Astrocyte of the spinal cord (primary cell): ENCODE measurements at regions not wholly inside any gene's neighbourhood (a gene's known extent, or its start where the extent isn't known, plus 50 kb on each side); places are given as distances from the start of the nearest gene placed in this dataset.
"Not testable (repeated sequence)": the region's sequence is repeated elsewhere in the genome, so short reads cannot be mapped to it uniquely, and the experiment has no call there.

Experiments
- DNase-seq: peaks from one replicate; pipeline ENCODE4 v3.0.0; 2011; ENCODE audit warnings: low read depth, low spot score
- H3K4me3 ChIP-seq: 2 replicates; pipeline ENCODE4 v1.5.1; 2011; ENCODE audit warnings: low read depth, mild to moderate bottlenecking, low read length, moderate library complexity
- in situ Hi-C: cut with HindIII; loops from 2 replicates; pipeline ENCODE4 v1.10.0; 2017; ENCODE audit warnings: low sequenced_read_pairs
- TF ChIP-seq, protein P1 (sequence below): IDR thresholded peaks from 2 replicates; pipeline ENCODE4 v1.5.1; 2012; ENCODE audit warnings: low read depth, mild to moderate bottlenecking, low read length, inconsistent platforms

DNA sequence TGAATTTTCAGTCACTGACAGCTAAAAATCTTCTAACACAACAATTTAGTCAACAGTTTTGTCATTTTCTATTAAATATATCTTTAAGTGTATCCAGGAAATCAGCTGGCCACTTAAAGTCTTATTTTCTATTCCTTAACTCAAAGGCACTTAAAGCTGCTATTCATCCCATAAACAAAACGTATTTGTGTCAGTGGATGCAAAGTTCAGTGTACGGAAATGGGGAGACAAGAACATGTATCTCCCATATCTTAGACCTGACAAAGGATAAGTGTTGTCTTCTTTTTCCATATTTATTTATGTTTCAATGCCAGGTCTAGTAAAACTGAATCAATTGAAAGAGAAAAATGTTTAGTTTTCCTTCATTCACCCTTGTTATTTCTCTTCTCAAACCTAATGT, 409.8 kb upstream of the KLHL1 start:
- in situ Hi-C loops = no loop called here
- no peak for DNase-seq
- H3K4me3 ChIP-seq = no peak overlapping the region
- TF ChIP-seq, protein P1, sequence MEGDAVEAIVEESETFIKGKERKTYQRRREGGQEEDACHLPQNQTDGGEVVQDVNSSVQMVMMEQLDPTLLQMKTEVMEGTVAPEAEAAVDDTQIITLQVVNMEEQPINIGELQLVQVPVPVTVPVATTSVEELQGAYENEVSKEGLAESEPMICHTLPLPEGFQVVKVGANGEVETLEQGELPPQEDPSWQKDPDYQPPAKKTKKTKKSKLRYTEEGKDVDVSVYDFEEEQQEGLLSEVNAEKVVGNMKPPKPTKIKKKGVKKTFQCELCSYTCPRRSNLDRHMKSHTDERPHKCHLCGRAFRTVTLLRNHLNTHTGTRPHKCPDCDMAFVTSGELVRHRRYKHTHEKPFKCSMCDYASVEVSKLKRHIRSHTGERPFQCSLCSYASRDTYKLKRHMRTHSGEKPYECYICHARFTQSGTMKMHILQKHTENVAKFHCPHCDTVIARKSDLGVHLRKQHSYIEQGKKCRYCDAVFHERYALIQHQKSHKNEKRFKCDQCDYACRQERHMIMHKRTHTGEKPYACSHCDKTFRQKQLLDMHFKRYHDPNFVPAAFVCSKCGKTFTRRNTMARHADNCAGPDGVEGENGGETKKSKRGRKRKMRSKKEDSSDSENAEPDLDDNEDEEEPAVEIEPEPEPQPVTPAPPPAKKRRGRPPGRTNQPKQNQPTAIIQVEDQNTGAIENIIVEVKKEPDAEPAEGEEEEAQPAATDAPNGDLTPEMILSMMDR = no peak

DNA sequence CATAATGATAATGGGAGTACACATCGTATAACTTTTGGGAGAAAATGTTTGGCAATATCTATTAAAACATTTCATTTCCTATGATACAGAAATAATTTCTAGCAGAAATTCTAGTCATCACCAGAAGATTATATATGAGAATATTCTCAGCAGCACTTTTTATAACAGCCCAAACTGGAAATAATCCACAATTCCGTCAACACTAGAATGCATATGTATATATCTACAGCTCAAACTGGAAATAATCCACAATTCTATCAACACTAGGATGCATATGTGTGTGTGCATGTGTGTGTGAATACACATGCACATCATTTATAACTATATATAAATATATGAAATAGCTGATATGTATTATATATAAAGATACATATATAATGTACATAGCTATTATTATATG, 408.0 kb upstream of the KLHL1 start:
- in situ Hi-C loops = no loop called here
- TF ChIP-seq, protein P1 = no peak
- no peak for DNase-seq
- H3K4me3 ChIP-seq = no peak overlapping the region

DNA sequence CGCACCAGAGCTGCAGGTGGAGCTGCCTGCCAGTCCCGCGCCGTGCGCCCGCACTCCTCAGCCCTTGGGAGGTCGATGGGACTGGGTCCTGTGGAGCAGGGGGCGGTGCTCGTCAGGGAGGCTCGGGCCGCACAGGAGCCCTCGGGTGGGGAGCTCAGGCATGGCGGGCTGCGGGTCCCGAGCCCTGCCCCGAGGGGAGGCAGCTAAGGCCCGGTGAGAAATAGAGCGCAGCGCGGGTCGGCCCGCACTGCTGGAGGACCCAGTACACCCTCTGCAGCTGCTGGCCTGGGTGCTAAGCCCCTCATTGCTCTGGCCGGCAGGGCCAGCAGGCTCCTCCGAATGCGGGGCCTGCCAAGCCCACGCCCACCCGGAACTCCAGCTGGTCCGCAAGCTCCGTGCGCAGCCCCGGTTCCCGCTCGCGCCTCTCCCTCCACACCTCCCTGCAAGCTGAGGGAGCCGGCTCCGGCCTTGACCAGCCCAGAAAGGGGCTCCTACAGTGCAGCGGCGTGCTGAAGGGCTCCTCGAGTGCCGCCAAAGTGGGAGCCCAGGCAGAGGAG, 403.7 kb upstream of the KLHL1 start:
- DNase-seq, H3K4me3 ChIP-seq, in situ Hi-C loops: not testable (repeated sequence)

DNA sequence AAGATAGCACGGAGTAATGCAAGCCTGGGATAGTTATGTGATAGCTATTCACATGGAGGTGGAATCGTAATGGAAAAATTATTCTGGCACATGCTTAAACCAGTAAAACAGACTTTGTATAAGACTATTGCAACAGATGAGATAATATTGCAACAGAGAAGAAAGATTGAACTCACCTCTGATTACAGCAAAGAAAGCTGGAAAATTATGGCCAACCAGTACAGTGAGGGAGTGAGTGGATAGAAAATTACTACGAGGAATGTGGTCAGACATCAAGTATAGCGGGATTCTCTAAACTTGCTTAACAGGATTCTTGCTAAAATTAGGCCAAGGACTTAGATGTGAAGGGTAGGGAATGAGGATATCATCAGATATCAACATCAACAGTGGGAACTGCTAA, 397.6 kb upstream of the KLHL1 start:
- in situ Hi-C loops = no loop called here

DNA sequence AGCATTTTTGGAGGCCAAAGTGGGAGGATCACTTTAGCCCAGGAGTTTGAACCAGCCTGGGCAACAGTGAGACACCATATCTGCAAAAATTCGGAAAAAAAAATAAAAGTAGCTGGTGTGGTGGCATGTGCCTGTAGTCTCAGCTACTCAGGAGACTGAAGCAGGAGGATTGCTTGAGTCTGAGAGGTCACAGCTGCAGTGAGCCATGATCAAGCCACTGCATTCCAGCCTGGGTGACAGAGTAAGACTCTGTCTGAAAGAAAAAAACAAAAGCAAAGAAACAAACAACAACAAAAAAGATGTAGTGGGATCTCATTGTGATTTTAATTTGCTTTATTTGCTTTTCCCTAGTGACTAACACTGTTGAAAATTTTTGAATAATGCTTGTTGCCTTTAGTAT, 394.7 kb upstream of the KLHL1 start:
- H3K4me3 ChIP-seq = no peak overlapping the region
- in situ Hi-C loops = no loop called here
- TF ChIP-seq, protein P1 = no peak

More for the DNA sequence above, 397.6 kb upstream of the KLHL1 start:
- no peak overlapping the region for H3K4me3 ChIP-seq
- DNase-seq = no peak
- TF ChIP-seq, protein P1 = no peak

DNA sequence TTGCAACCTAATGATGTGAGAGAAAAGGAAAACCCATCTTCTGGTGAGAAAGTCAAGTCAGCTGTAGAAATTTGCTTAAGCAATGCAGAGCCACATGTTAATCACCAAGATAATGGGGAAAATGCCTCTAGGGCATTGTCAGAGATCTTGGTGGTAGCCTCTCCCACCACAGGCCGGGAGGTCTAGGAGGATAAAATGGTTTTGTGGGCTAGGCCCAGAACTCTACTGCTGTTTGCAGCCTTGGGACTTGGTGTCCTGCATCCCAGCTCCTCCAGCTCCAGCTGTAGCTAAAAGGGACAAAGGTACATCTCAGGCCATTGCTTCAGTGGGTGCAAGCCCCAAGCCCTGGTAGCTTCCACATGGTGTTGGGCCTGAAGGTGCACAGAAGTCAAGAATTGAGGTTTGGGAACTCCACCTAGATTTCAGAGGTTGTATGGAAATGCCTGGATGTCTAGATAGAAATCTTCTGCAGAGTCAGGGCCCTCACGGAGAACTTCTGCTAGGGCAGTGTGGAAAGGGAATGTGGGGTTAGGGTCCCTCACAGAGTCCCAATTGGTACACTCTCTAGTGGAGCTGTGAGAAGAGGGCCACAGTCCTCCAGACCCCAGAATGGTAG, 382.2 kb upstream of the KLHL1 start:
- H3K4me3 ChIP-seq = no peak overlapping the region
- DNase-seq = no peak
- TF ChIP-seq, protein P1 = no peak
- in situ Hi-C loops = no loop called here

More for the DNA sequence above, 394.7 kb upstream of the KLHL1 start:
- DNase-seq = no peak

DNA sequence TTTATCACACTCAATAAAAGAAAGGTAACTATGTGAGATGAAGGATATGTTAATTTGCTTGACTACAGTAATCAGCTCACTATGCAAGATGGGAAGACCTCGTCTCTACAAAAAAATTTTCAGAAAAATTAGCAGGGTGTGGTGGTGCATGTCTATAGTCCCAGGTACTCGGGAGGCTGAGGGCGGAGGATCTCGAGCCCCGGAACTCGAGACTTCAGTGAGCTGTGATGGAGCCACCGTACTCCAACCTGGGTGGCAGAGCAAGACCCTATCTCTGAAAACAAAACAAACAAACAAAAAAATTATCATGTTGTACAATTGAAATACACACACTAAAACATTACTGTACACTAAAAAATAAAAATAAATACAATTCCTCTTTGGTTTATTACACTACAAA, 376.7 kb upstream of the KLHL1 start:
- DNase-seq = no peak
- TF ChIP-seq, protein P1 = no peak
- H3K4me3 ChIP-seq = no peak overlapping the region
- in situ Hi-C loops = no loop called here
